Endothelial cell of umbilical vein (primary cell): ENCODE measurements at regions not wholly inside any gene's neighbourhood (a gene's known extent, or its start where the extent isn't known, plus 50 kb on each side); places are given as distances from the start of the nearest gene placed in this dataset.

ENCODE experiments used
- BruUV-seq: library from RNA; stranded (reverse); fragments of 400-500 nt; replicated peaks from 2 replicates; lab custom pipeline; 2021; lab: Mats Ljungman, UMichigan
- CTCF ChIA-PET: fragments of 300-600, 350-600 bp; sonication (Branson Sonifier 250); formaldehyde crosslinking; loops from one replicate; lab custom pipeline; 2021; ENCODE audit warnings: antibody characterized with exemption, inconsistent platforms; lab: Charles Lee
- POLR2A ChIA-PET: fragments of 300-600, 350-600 bp; sonication (Branson Sonifier 250); formaldehyde crosslinking; loops from one replicate; lab custom pipeline; 2021; ENCODE audit warnings: antibody characterized with exemption, inconsistent platforms; lab: Charles Lee
- DNase-seq: peaks from one replicate; pipeline ENCODE4 v3.0.0-alpha.2; 2011; ENCODE audit warnings: low read depth, low spot score
- FAIRE-seq: peaks from 2 replicates; lab custom pipeline; 2011; peaks lifted over from hg19 to GRCh38; lab: Jason Lieb, UNC
- H2AFZ ChIP-seq: 2 replicates; pipeline ENCODE4 v1.6.0; 2012; ENCODE audit warnings: low read depth, low read length, control low read depth, inconsistent platforms
- H3K27ac ChIP-seq: 2 replicates; pipeline ENCODE4 v1.5.1; 2011; ENCODE audit warnings: low read depth, mild to moderate bottlenecking, control low read depth, low read length, moderate library complexity; ENCODE audit not compliant: insufficient read depth
- H3K27me3 ChIP-seq, 2 experiments: 2 replicates each; pipeline versions ENCODE4 v1.6.0 to v1.6.1; 2011; ENCODE audit warnings: low read length in 2 of 2, mixed read lengths in 1 of 2; ENCODE audit not compliant: control insufficient read depth in 2 of 2, insufficient read depth in 2 of 2
- H3K36me3 ChIP-seq, 2 experiments: 2 replicates in 1 of 2; 3 replicates in 1 of 2; pipeline ENCODE4 v1.5.1; 2011; ENCODE audit warnings: low read length in 2 of 2, mild to moderate bottlenecking in 1 of 2, moderate library complexity in 1 of 2; ENCODE audit not compliant: control insufficient read depth in 2 of 2, insufficient read depth in 2 of 2; ENCODE audit errors: extremely low read depth in 1 of 2
- H3K4me1 ChIP-seq: 3 replicates; pipeline ENCODE4 v1.5.1; 2011; ENCODE audit warnings: mild to moderate bottlenecking, low read length; ENCODE audit not compliant: control insufficient read depth, insufficient read depth; ENCODE audit errors: extremely low read depth
- H3K4me2 ChIP-seq: 2 replicates; pipeline ENCODE4 v1.6.1; 2011; ENCODE audit warnings: low read length, control low read depth, mixed read lengths; ENCODE audit not compliant: insufficient read depth
- H3K4me3 ChIP-seq, 3 experiments: fragments of 200-600 bp in 1 of 3; sonication (generic), shearing (Covaris generic) in 1 of 3; replicated peaks in 1 of 3; 2 replicates each; pipeline ENCODE4 v1.5.1; 2011 to 2016; ENCODE audit warnings: control low read depth in 3 of 3, low read length in 3 of 3, mild to moderate bottlenecking in 2 of 3, inconsistent platforms in 1 of 3, low read depth in 1 of 3, moderate library complexity in 1 of 3; ENCODE audit not compliant: insufficient read depth in 1 of 3
- H3K79me2 ChIP-seq: 2 replicates; pipeline ENCODE4 v1.6.0; 2012; ENCODE audit warnings: low read length, inconsistent platforms; ENCODE audit not compliant: control insufficient read depth, insufficient read depth
- H3K9ac ChIP-seq: replicated peaks from 2 replicates; pipeline ENCODE3; 2011; ENCODE audit warnings: low read length, control low read depth; ENCODE audit not compliant: insufficient read depth; ENCODE audit errors: extremely low read depth
- H3K9me1 ChIP-seq: replicated peaks from 3 replicates; pipeline ENCODE4 v1.6.0; 2011; ENCODE audit warnings: mild to moderate bottlenecking, low read length; ENCODE audit not compliant: control insufficient read depth, insufficient read depth; ENCODE audit errors: extremely low read depth
- H3K9me3 ChIP-seq: replicated peaks from 2 replicates; pipeline ENCODE4 v1.5.1; 2012; ENCODE audit warnings: low read length, inconsistent platforms; ENCODE audit not compliant: control insufficient read depth, insufficient read depth
- H4K20me1 ChIP-seq: replicated peaks from 2 replicates; pipeline ENCODE3; 2011; ENCODE audit warnings: mild to moderate bottlenecking, low read length; ENCODE audit not compliant: control insufficient read depth, insufficient read depth; ENCODE audit errors: extremely low read depth
- CTCF ChIP-seq, 2 donors: IDR thresholded peaks; 1 replicate in 1 of 2; 2 replicates in 1 of 2; pipeline ENCODE4 v1.5.1; 2011; ENCODE audit warnings: low read length in 2 of 2, mild to moderate bottlenecking in 2 of 2, moderate library complexity in 2 of 2, control low read depth in 1 of 2, inconsistent platforms in 1 of 2, low read depth in 1 of 2; ENCODE audit not compliant: insufficient read depth in 1 of 2; ENCODE audit errors: extremely low read depth in 1 of 2
- EZH2 ChIP-seq: IDR thresholded peaks from 2 replicates; pipeline ENCODE4 v1.6.1; 2012; ENCODE audit warnings: borderline replicate concordance, low read depth, mild to moderate bottlenecking, moderate library complexity, low read length, inconsistent platforms; ENCODE audit not compliant: severe bottlenecking
- FOS ChIP-seq: IDR thresholded peaks from 2 replicates; pipeline ENCODE4 v1.6.1; 2011; ENCODE audit warnings: mild to moderate bottlenecking, low read length, moderate library complexity, borderline replicate concordance; ENCODE audit not compliant: insufficient read depth
- GATA2 ChIP-seq: IDR thresholded peaks from 2 replicates; pipeline ENCODE4 v1.7.0; 2011; ENCODE audit warnings: low read depth, mild to moderate bottlenecking, moderate library complexity, mixed read lengths, low read length; ENCODE audit not compliant: insufficient read length, insufficient read depth
- JUN ChIP-seq: IDR thresholded peaks from 2 replicates; pipeline ENCODE4 v1.6.1; 2011; ENCODE audit warnings: borderline replicate concordance, low read depth; ENCODE audit not compliant: insufficient read length, insufficient read depth
- MAX ChIP-seq: IDR thresholded peaks from 2 replicates; pipeline ENCODE4 v1.6.1; 2011; ENCODE audit not compliant: insufficient read depth, insufficient read length
- MYC ChIP-seq: IDR thresholded peaks from one replicate; pipeline ENCODE4 v1.6.1; 2011; ENCODE audit warnings: mild to moderate bottlenecking, low read depth, low read length
- POLR2A ChIP-seq: IDR thresholded peaks from 2 replicates; pipeline ENCODE4 v1.6.1; 2012; ENCODE audit warnings: low read depth, mild to moderate bottlenecking, control low read depth, low read length
- POLR2AphosphoS5 ChIP-seq: IDR thresholded peaks from 2 replicates; pipeline ENCODE4 v1.6.1; 2012; ENCODE audit warnings: low read depth, mild to moderate bottlenecking, control low read depth, low read length, moderate library complexity; ENCODE audit not compliant: insufficient read depth
- dilution Hi-C: fragments of 300-500 bp; cut with MboI; formaldehyde crosslinking; loops from one replicate; pipeline ENCODE4 v1.15.0; 2019; ENCODE audit warnings: low sequenced_read_pairs; ENCODE audit not compliant: extremely low pct_ligation_motif_present
- intact Hi-C: fragments of 100-400 bp; cut with micrococcal nuclease; formaldehyde crosslinking; loops from one replicate; pipeline ENCODE4 v1.10.0; 2022

GRCh38 chr6:78324213-78324612 is 543.1 kb upstream of the IRAK1BP1 start:
- Histone ChIP-seq H3K4me3 (no peak overlapping the region), H3K9me1 (no peaks in the 10 kb centered on the region), H4K20me1 (no peaks in the 10 kb centered on the region), H3K27ac (no peak overlapping the region), H3K36me3 (no peaks in the 10 kb centered on the region), H3K4me2 (no peak overlapping the region), H3K27me3 (no peaks in the 10 kb centered on the region), H2AFZ (no peak overlapping the region), H3K9me3 (no peaks in the 10 kb centered on the region), H3K4me1 (no peaks in the 10 kb centered on the region), H3K79me2 (no peaks in the 10 kb centered on the region), H3K9ac (no peak overlapping the region)
- dilution Hi-C loops (no loop called here), intact Hi-C loops (no loop called here)
- CTCF ChIA-PET, result interaction anchor here (0.9 kb wide), 1 partner anchor 1544 kb away, joined by 4 read pairs; no protein-coding TSS in a partner anchor
- no TSS peak for BruUV-seq
- FAIRE-seq, result no peak
- DNase-seq, result no peak
- TF ChIP-seq JUN (no peak), FOS (no peak), EZH2 (no peak), POLR2A (no peak), POLR2AphosphoS5 (no peak)
- POLR2A ChIA-PET, result no interaction called here

- H2AFZ ChIP-seq, result no peak overlapping the region
- no peaks in the 10 kb centered on the region for H3K9me1 ChIP-seq
- ChIA-PET POLR2A (no interaction called here), CTCF (no interaction called here)
- no peak overlapping the region for H3K4me2 ChIP-seq
- TF ChIP-seq POLR2A (no peak), FOS (no peak), EZH2 (no peak), CTCF (IDR thresholded peaks at IDR 0.05; ENCODE audit: extremely low read depth in 1 of 2, insufficient read depth in 1 of 2, low read depth in 1 of 2, low read length in 2 of 2) (no peak), POLR2AphosphoS5 (no peak), GATA2 (no peak), MAX (no peak), JUN (no peak), MYC (no peak)
- no peaks in the 10 kb centered on the region for H3K9me3 ChIP-seq
- FAIRE-seq (no peak), DNase-seq (no peak)
- H3K4me3 ChIP-seq, result no peak overlapping the region
- H3K4me1 ChIP-seq, result no peaks in the 10 kb centered on the region
- H3K27me3 ChIP-seq, result no peaks in the 10 kb centered on the region
- H3K79me2 ChIP-seq, result no peaks in the 10 kb centered on the region
- no TSS peak for BruUV-seq
- no peak overlapping the region for H3K27ac ChIP-seq
- no peaks in the 10 kb centered on the region for H4K20me1 ChIP-seq
- H3K9ac ChIP-seq, result no peak overlapping the region
- H3K36me3 ChIP-seq, result no peaks in the 10 kb centered on the region
- dilution Hi-C loops, result no loop called here
- intact Hi-C loops, result no loop called here
Measured at GRCh38 chr6:78340755-78341154, 526.6 kb upstream of the IRAK1BP1 start.
